Pancreas (tissue), 10 donors: ENCODE measurements at regions not wholly inside any gene's neighbourhood (a gene's known extent, or its start where the extent isn't known, plus 50 kb on each side); places are given as distances from the start of the nearest gene placed in this dataset.

ENCODE experiments used
- ATAC-seq, 4 donors: fragments of 200-7000 bp; cut with Tn5 transposase; one replicate each; pipeline versions ENCODE4 v1.8.0 to v1.9.1; 2020; ENCODE audit warnings: mild to moderate bottlenecking in 4 of 4, moderate library complexity in 4 of 4
- DNase-seq, 6 donors: peaks; one replicate each; pipeline ENCODE4 v3.0.0-alpha.2; 2020
- FAIRE-seq: peaks from 2 replicates; lab custom pipeline; 2012; peaks lifted over from hg19 to GRCh38; lab: Jason Lieb, UNC
- H3K27ac ChIP-seq, 4 donors: fragments of 200-600 bp; sonication (generic); 1 replicate in 3 of 4; 2 replicates in 1 of 4; pipeline versions ENCODE4 v1.5.0 to v1.8.0; 2020
- H3K27me3 ChIP-seq, 4 donors: fragments of 200-600 bp; one replicate each; pipeline ENCODE4 v1.8.0; 2021
- H3K36me3 ChIP-seq, 3 donors: fragments of 200-600 bp; sonication (generic) in 1 of 3; one replicate each; pipeline versions ENCODE4 v1.5.0 to v1.8.0; 2020 to 2021
- H3K4me1 ChIP-seq, 3 donors: fragments of 200-600 bp; one replicate each; pipeline ENCODE4 v1.8.0; 2021
- H3K4me3 ChIP-seq, 4 donors: fragments of 200-600 bp; sonication (generic) in 2 of 4; one replicate each; pipeline versions ENCODE4 v1.5.0 to v1.8.0; 2020 to 2021
- H3K9me3 ChIP-seq, 4 donors: fragments of 200-600 bp; one replicate each; pipeline ENCODE4 v1.8.0; 2021
- WGBS, 2 donors: extraction: QIAGEN DNeasy Blood & Tissue Kit; methylation state at CpG; one replicate each; pipeline ENCODE4 v1.1.7; 2013; 5-methylcytosine and 5-hydroxymethylcytosine counted together
- intact Hi-C, 3 donors: fragments of 100-400 bp; cut with DNase I; formaldehyde crosslinking; loops; one replicate each; pipeline versions ENCODE4 v1.11.1 to v1.14.2; 2022
- TF ChIP-seq, protein P1 (sequence below), 4 donors: fragments of 200-600 bp; sonication (generic) in 3 of 4; IDR thresholded peaks; one replicate each; pipeline versions ENCODE4 v1.5.0 to v1.8.0; 2021; ENCODE audit warnings: antibody characterized with exemption in 4 of 4
- donor health status: healthy with polysubstance abuse.
- donor health status: DM: no; HTN: no; CAD: no; lungs with moderate emphysema.
- donor health status: DM: no; HTN: no; CAD: no.
- donor health status: control.
- donor health status: control.
- donor health status: Bipolar disorder and iron deficiency.
- donor health status: DM: yes; HTN: yes; CAD: no.
- donor health status: DM: no; HTN: no; CAD: no.
- donor health status: DM: no; HTN: no; CAD: no.
- donor health status: DM: yes; HTN: yes; CAD: no.

DNA sequence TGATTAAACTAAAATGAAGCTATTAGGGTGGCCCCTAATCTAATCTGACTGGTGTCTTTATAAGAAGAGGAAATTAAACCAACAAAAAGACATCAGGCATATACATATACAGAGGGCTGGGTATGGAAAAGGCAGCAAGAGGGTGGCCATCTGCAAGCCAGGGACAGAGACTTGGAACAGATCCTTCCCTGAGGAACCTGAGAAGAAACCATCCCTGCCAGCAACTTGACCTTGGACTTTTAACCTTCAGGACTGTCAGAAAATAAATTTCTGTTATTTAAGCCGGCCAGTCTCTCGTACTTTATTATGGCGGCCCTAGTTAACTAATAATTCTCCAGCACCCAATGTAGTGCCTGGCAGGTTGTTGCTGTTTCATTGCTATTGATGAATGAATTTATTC, 361.5 kb upstream of the PDGFD start:
- Histone ChIP-seq H3K27ac (no peak overlapping the region), H3K4me3 (no peak overlapping the region), H3K27me3 (no peaks in the 10 kb centered on the region), H3K4me1 (peaks cover 0 to 13% (median 4%) of the 10 kb centered on the region in 3 donors), H3K9me3 (no peaks in the 10 kb centered on the region), H3K36me3 (no peaks in the 10 kb centered on the region)
- DNase-seq (no peak), FAIRE-seq (no peak), ATAC-seq (no peak)
- 35 to 40% methylated on average over 3 of the region's 3 CpGs for WGBS, 2 donors
- intact Hi-C loops, result no loop called here
- TF ChIP-seq, protein P1, sequence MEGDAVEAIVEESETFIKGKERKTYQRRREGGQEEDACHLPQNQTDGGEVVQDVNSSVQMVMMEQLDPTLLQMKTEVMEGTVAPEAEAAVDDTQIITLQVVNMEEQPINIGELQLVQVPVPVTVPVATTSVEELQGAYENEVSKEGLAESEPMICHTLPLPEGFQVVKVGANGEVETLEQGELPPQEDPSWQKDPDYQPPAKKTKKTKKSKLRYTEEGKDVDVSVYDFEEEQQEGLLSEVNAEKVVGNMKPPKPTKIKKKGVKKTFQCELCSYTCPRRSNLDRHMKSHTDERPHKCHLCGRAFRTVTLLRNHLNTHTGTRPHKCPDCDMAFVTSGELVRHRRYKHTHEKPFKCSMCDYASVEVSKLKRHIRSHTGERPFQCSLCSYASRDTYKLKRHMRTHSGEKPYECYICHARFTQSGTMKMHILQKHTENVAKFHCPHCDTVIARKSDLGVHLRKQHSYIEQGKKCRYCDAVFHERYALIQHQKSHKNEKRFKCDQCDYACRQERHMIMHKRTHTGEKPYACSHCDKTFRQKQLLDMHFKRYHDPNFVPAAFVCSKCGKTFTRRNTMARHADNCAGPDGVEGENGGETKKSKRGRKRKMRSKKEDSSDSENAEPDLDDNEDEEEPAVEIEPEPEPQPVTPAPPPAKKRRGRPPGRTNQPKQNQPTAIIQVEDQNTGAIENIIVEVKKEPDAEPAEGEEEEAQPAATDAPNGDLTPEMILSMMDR (IDR thresholded peaks at IDR 0.05), result no peak

DNA sequence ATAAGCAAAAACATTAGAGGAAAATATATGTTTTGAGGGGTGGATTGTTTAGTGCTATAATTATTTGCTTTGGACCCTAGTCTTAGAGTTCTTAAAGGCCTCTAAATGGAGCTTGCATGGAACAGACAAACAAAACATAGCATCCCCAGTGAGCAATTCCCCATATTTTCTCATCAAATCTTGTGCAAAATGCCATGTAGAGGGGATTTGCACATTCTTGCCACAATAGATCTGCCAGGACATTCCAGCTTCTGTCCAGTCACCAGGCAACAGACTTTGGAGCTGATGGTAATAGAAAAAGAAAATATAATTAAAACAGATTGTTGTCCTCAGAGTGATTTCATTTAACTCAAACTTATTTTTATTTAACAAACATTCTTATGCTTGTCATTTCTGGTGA, 360.3 kb upstream of the PDGFD start:
- H3K27me3 ChIP-seq, result no peaks in the 10 kb centered on the region
- TF ChIP-seq, protein P1 (IDR thresholded peaks at IDR 0.05), result no peak
- no peak overlapping the region for H3K27ac ChIP-seq
- no peak for FAIRE-seq
- H3K4me3 ChIP-seq, result no peak overlapping the region
- ATAC-seq, result no peak
- H3K9me3 ChIP-seq, result no peaks in the 10 kb centered on the region
- intact Hi-C loops, result no loop called here
- H3K4me1 ChIP-seq, result peaks cover 0 to 13% (median 4%) of the 10 kb centered on the region in 3 donors
- no peak for DNase-seq
- no peaks in the 10 kb centered on the region for H3K36me3 ChIP-seq

DNA sequence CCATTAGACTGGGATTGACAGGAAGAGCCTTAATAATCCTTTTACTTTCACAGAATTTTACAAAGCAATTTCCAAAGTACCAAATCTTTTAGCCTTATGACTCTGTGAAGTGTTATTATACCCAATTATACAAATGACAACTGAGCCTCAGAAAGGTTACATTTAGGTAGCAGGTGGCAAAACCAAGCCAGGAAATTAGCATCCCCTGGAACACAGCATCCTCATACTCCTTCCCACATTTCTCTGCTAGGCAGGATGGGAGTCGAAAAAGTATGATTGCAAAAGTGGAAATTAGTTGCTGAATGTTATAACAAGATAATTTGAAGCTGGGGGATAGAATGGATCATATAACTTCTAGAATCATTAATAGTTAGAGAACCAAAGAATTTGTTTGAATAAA, 359.7 kb upstream of the PDGFD start:
- WGBS, 2 donors, result 91 to 100% methylated on average over 1 of the region's 1 CpG
- intact Hi-C loops, result no loop called here
- DNase-seq (no peak), FAIRE-seq (no peak), ATAC-seq (no peak)
- Histone ChIP-seq H3K27ac (no peak overlapping the region), H3K36me3 (no peaks in the 10 kb centered on the region), H3K27me3 (no peaks in the 10 kb centered on the region), H3K4me1 (peaks cover 0 to 13% (median 4%) of the 10 kb centered on the region in 3 donors), H3K4me3 (no peak overlapping the region), H3K9me3 (no peaks in the 10 kb centered on the region)
- TF ChIP-seq, protein P1 (IDR thresholded peaks at IDR 0.05), result no peak

DNA sequence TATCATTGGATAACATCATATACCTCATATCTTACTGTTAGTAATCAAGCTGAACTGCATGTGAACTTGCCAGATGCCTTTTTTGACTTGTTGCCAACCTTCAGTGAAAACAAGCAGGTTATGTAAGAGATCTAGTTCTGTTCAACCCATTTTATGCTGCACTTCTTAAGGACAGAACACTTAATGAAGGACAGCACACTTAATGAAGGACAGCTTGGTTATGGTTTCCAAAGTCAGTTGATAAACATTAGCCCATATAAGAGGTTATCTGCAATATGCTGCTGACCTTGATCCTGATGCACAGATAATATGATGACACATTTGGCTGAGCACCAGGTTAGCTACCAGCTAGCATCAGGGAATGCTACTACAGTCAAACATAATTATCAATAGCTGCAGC, 358.7 kb upstream of the PDGFD start:
- no peaks in the 10 kb centered on the region for H3K36me3 ChIP-seq
- H3K27ac ChIP-seq, result no peak overlapping the region
- ATAC-seq, result peak; percentile 68 to 90 (median 81)
- peaks cover 0 to 13% (median 4%) of the 10 kb centered on the region in 3 donors for H3K4me1 ChIP-seq
- FAIRE-seq, result no peak
- no peaks in the 10 kb centered on the region for H3K27me3 ChIP-seq
- TF ChIP-seq, protein P1 (IDR thresholded peaks at IDR 0.05), result no peak
- intact Hi-C loops, result no loop called here
- peak in 4 of 6 donors; percentile 13 to 53 (median 37) for DNase-seq
- no peaks in the 10 kb centered on the region for H3K9me3 ChIP-seq
- H3K4me3 ChIP-seq, result no peak overlapping the region

DNA sequence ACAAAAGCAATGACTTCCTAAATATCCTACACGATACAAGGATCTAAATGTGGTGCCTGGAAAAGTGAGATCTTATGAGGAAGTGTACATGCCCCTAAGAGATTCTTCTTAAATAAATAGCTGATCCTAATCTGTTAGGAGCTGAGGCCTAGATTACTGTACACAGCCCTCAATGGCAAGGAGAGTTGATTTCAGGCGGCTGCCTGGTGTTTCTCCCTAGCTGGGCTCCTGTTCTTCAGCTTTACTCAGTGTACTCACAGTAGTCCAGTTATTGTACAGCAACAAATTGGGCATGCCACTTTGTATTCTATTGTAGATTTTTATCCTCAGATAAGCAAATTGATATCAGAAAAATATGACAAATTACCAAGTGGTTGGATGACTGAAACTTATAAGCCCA, 358.2 kb upstream of the PDGFD start:
- TF ChIP-seq, protein P1 (IDR thresholded peaks at IDR 0.05), result no peak
- FAIRE-seq (no peak), ATAC-seq (peak in 2 of 4 donors; percentile 53 to 56), DNase-seq (no peak)
- H3K9me3 ChIP-seq, result no peaks in the 10 kb centered on the region
- 95 to 97% methylated on average over 2 of the region's 2 CpGs for WGBS, 2 donors
- intact Hi-C loops, result no loop called here
- H3K36me3 ChIP-seq, result no peaks in the 10 kb centered on the region
- H3K27me3 ChIP-seq, result no peaks in the 10 kb centered on the region
- H3K27ac ChIP-seq, result no peak overlapping the region
- peaks cover 0 to 13% (median 4%) of the 10 kb centered on the region in 3 donors for H3K4me1 ChIP-seq
- no peak overlapping the region for H3K4me3 ChIP-seq
